Thyroid gland (tissue), 4 donors: ENCODE measurements at regions not wholly inside any gene's neighbourhood (a gene's known extent, or its start where the extent isn't known, plus 50 kb on each side); places are given as distances from the start of the nearest gene placed in this dataset.

ENCODE experiments used
- DNase-seq, 2 donors: peaks; one replicate each; pipeline ENCODE4 v3.0.0-alpha.2; 2019
- H3K27ac ChIP-seq, 3 donors: fragments of 200-600 bp; sonication (generic); 1 replicate in 2 of 3; 2 replicates in 1 of 3; pipeline ENCODE4 v1.5.1; 2016 to 2019; ENCODE audit warnings: mild to moderate bottlenecking in 1 of 3, moderate library complexity in 1 of 3
- H3K27me3 ChIP-seq: fragments of 200-600 bp; sonication (generic); one replicate; pipeline ENCODE4 v1.5.1; 2019
- H3K36me3 ChIP-seq, 2 donors: fragments of 200-600 bp; sonication (generic); one replicate each; pipeline ENCODE4 v1.5.1; 2016 to 2019
- H3K4me1 ChIP-seq, 2 donors: fragments of 200-600 bp; sonication (generic); one replicate each; pipeline ENCODE4 v1.5.1; 2017 to 2019
- H3K4me3 ChIP-seq, 3 donors: fragments of 200-600 bp; sonication (generic); replicated peaks in 1 of 3; 1 replicate in 2 of 3; 2 replicates in 1 of 3; pipeline ENCODE4 v1.5.1; 2016; ENCODE audit warnings: mild to moderate bottlenecking in 1 of 3
- H3K9me3 ChIP-seq: fragments of 200-600 bp; sonication (generic); one replicate; pipeline ENCODE4 v1.5.1; 2017
- POLR2A ChIP-seq, 2 donors: fragments of 450-650 bp; IDR thresholded peaks; one replicate each; pipeline ENCODE4 v1.6.1; 2017; ENCODE audit warnings: antibody characterized with exemption in 2 of 2, mild to moderate bottlenecking in 2 of 2, moderate library complexity in 1 of 2
- WGBS, 2 donors: methylation state at CpG; one replicate each; pipeline ENCODE4 v1.1.5; 2017; 5-methylcytosine and 5-hydroxymethylcytosine counted together
- intact Hi-C: fragments of 100-400 bp; cut with DNase I; formaldehyde crosslinking; loops from one replicate; pipeline ENCODE4 v1.15.1; 2023
- TF ChIP-seq, protein P1 (sequence below), 6 experiments: fragments of 200-600 bp in 3 of 6; fragments of 450-650 bp in 3 of 6; sonication (generic) in 3 of 6; IDR thresholded peaks; one replicate each; pipeline ENCODE4 v1.5.1; 2016 to 2019; ENCODE audit warnings: antibody characterized with exemption in 6 of 6, mild to moderate bottlenecking in 2 of 6, inconsistent platforms in 1 of 6, moderate library complexity in 1 of 6

DNA sequence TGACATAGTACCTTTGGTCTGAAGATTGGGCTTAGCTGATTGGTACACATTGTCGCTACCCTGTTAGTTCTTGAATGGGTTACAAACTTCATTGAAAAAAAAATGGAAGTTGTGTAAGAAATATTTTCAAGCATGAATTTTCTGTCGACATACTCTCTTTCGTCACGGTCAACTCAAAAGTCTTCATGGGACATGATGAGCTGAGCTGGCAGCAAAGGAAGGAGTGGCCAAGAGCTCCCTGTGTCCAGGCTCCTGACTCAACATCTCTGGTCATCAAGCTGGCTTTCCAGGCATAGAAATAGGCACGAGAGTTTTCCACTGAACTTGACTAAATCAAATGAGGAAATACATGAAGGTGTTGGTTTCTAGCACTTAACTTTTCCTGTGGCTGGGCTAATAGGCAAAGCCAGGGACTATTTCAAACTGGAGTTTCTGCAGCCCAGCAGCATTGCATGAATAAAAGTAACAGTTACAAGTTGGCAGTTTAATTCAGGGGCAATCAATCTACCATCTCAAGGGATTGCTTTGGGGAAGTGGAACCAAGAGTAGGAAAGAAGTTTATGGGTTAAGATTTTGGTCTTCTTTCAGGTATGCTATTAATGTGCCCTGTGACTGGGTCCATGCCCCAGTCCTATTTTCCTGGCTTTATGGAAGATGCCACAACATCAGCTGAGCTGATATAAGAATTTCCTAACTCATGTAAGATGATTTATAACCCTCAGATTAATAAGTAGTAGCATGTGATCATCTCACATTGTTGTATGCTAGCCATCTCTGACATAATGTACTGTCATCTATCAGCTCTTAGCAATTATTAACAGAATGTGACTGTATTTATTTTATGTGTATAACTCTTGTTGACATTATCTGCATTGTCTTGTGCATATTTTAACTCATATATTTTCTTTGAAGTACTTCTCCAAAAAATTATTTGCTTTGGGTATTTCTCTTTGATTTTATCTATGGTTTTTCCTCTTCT lies 385.8 kb downstream of the DLEU7 start:
- TF ChIP-seq POLR2A (IDR thresholded peaks at IDR 0.05) = no peak
- TF ChIP-seq, protein P1, sequence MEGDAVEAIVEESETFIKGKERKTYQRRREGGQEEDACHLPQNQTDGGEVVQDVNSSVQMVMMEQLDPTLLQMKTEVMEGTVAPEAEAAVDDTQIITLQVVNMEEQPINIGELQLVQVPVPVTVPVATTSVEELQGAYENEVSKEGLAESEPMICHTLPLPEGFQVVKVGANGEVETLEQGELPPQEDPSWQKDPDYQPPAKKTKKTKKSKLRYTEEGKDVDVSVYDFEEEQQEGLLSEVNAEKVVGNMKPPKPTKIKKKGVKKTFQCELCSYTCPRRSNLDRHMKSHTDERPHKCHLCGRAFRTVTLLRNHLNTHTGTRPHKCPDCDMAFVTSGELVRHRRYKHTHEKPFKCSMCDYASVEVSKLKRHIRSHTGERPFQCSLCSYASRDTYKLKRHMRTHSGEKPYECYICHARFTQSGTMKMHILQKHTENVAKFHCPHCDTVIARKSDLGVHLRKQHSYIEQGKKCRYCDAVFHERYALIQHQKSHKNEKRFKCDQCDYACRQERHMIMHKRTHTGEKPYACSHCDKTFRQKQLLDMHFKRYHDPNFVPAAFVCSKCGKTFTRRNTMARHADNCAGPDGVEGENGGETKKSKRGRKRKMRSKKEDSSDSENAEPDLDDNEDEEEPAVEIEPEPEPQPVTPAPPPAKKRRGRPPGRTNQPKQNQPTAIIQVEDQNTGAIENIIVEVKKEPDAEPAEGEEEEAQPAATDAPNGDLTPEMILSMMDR (IDR thresholded peaks at IDR 0.05) = no peak
- Histone ChIP-seq H3K4me1 (peaks cover 0 to 4% of the 10 kb centered on the region in 2 donors), H3K27ac (no peak overlapping the region), H3K36me3 (no peaks in the 10 kb centered on the region), H3K27me3 (no peaks in the 10 kb centered on the region), H3K4me3 (no peak overlapping the region), H3K9me3 (no peaks in the 10 kb centered on the region)
- DNase-seq = no peak
- WGBS, 2 donors = 86 to 95% methylated on average over 5 of the region's 5 CpGs
- intact Hi-C loops = no loop called here

DNA sequence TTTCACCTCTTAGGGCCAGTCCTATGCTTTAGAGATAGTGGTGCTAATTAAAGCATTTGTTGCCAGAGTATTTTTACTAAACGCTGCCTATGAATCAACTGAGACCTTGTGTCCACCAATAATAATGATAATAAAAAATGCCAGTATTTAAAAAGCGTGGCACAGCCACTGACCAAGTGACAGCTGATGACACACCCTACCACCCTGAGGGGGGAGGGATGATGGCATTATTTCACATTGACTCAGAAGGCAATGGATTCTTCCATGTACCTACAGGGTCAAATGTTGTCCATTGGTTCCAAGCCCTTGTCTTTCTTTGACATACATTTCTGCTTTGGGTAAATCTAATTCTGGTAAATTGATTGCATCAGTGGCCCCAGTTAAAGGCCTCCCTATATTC lies 384.4 kb downstream of the DLEU7 start:
- Histone ChIP-seq H3K27ac (no peak overlapping the region), H3K4me1 (no peaks in the 10 kb centered on the region), H3K36me3 (no peaks in the 10 kb centered on the region), H3K4me3 (no peak overlapping the region), H3K27me3 (no peaks in the 10 kb centered on the region), H3K9me3 (no peaks in the 10 kb centered on the region)
- intact Hi-C loops = no loop called here
- WGBS, 2 donors = 91 to 98% methylated on average over 2 of the region's 2 CpGs
- TF ChIP-seq, protein P1 (IDR thresholded peaks at IDR 0.05) = no peak
- no peak for TF ChIP-seq POLR2A (IDR thresholded peaks at IDR 0.05)
- DNase-seq = no peak

DNA sequence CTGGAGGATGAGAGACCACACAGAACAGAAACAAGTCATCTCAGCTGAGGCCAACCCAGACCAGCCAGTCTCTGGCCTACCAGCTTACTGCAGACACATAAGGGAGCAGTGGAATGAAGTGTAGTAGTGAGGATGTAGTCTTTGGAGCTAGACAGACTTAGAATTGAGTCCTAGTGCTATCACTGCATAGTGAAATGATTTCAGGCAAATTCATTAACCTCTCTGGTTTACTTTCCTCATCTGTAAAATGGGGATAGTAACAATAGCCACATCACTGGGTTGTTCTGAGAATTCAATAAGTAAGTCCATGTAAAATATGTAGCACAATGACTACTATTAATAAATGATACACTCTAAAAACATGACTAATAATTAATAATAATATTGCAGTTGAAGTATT lies 383.8 kb downstream of the DLEU7 start:
- H3K4me3 ChIP-seq = no peak overlapping the region
- H3K4me1 ChIP-seq = no peaks in the 10 kb centered on the region
- no peaks in the 10 kb centered on the region for H3K27me3 ChIP-seq
- no peaks in the 10 kb centered on the region for H3K9me3 ChIP-seq
- no peak for DNase-seq
- TF ChIP-seq, protein P1 (IDR thresholded peaks at IDR 0.05) = no peak
- no peak for TF ChIP-seq POLR2A (IDR thresholded peaks at IDR 0.05)
- intact Hi-C loops = no loop called here
- H3K36me3 ChIP-seq = no peaks in the 10 kb centered on the region
- H3K27ac ChIP-seq = no peak overlapping the region

DNA sequence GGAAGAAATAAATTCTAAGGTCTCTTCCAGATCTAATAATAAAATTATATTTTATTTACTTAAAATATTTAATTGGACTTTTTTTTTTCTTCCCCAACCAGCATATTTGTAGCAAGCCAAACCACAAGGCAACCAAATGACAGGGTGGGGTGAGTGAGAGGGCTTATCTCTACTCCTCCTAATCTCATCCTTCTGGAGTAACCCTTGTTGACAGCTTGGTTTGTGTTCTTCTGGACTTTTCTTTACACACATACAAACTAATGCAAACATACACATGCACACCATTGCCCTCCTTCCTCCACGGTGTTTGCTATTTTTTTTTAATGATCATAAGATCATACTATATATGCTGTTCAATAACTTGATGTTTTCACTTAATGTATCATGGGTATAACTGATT lies 383.1 kb downstream of the DLEU7 start:
- Histone ChIP-seq H3K36me3 (no peaks in the 10 kb centered on the region), H3K4me3 (no peak overlapping the region), H3K27ac (no peak overlapping the region), H3K27me3 (no peaks in the 10 kb centered on the region), H3K9me3 (no peaks in the 10 kb centered on the region), H3K4me1 (no peaks in the 10 kb centered on the region)
- TF ChIP-seq, protein P1 (IDR thresholded peaks at IDR 0.05) = no peak
- no peak for TF ChIP-seq POLR2A (IDR thresholded peaks at IDR 0.05)
- 67 to 86% methylated on average over 1 of the region's 1 CpG for WGBS, 2 donors
- no peak for DNase-seq
- intact Hi-C loops = no loop called here

DNA sequence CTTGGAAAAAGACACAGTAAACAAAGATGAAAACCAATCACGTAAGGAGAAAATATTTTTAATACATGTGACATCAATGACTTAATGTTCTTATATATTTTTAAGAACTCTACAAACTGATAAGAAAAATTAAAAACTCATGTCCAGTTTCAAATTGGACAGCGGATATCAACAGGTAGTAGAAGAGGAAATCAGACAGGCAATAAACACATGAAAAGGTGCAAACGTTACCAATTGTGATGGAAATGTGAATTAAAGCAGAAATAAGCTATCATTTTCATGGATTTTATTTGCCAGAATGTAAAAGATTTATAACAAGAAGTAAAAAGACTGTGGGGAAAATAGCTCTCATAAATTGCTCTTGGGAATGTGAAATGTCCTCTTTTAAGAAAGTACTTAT lies 382.3 kb downstream of the DLEU7 start:
- H3K9me3 ChIP-seq = no peaks in the 10 kb centered on the region
- intact Hi-C loops = no loop called here
- H3K27me3 ChIP-seq = no peaks in the 10 kb centered on the region
- no peaks in the 10 kb centered on the region for H3K36me3 ChIP-seq
- H3K4me3 ChIP-seq = no peak overlapping the region
- H3K27ac ChIP-seq = no peak overlapping the region
- no peak for DNase-seq
- 86 to 90% methylated on average over 3 of the region's 3 CpGs for WGBS, 2 donors
- H3K4me1 ChIP-seq = no peaks in the 10 kb centered on the region
- TF ChIP-seq POLR2A (IDR thresholded peaks at IDR 0.05) = no peak
- TF ChIP-seq, protein P1 (IDR thresholded peaks at IDR 0.05) = no peak
